Endothelial cell of umbilical vein (primary cell): ENCODE measurements at regions not wholly inside any gene's neighbourhood (a gene's known extent, or its start where the extent isn't known, plus 50 kb on each side); places are given as distances from the start of the nearest gene placed in this dataset.

Experiments
- BruUV-seq: library from RNA; stranded (reverse); fragments of 400-500 nt; replicated peaks from 2 replicates; lab custom pipeline; 2021; lab: Mats Ljungman, UMichigan
- CTCF ChIA-PET: fragments of 300-600, 350-600 bp; sonication (Branson Sonifier 250); formaldehyde crosslinking; loops from one replicate; lab custom pipeline; 2021; ENCODE audit warnings: antibody characterized with exemption, inconsistent platforms; lab: Charles Lee
- POLR2A ChIA-PET: fragments of 300-600, 350-600 bp; sonication (Branson Sonifier 250); formaldehyde crosslinking; loops from one replicate; lab custom pipeline; 2021; ENCODE audit warnings: antibody characterized with exemption, inconsistent platforms; lab: Charles Lee
- DNase-seq: peaks from one replicate; pipeline ENCODE4 v3.0.0-alpha.2; 2011; ENCODE audit warnings: low read depth, low spot score
- FAIRE-seq: peaks from 2 replicates; lab custom pipeline; 2011; peaks lifted over from hg19 to GRCh38; lab: Jason Lieb, UNC
- H2AFZ ChIP-seq: 2 replicates; pipeline ENCODE4 v1.6.0; 2012; ENCODE audit warnings: low read depth, low read length, control low read depth, inconsistent platforms
- H3K27ac ChIP-seq: 2 replicates; pipeline ENCODE4 v1.5.1; 2011; ENCODE audit warnings: low read depth, mild to moderate bottlenecking, control low read depth, low read length, moderate library complexity; ENCODE audit not compliant: insufficient read depth
- H3K27me3 ChIP-seq, 2 experiments: 2 replicates each; pipeline versions ENCODE4 v1.6.0 to v1.6.1; 2011; ENCODE audit warnings: low read length in 2 of 2, mixed read lengths in 1 of 2; ENCODE audit not compliant: control insufficient read depth in 2 of 2, insufficient read depth in 2 of 2
- H3K36me3 ChIP-seq, 2 experiments: 2 replicates in 1 of 2; 3 replicates in 1 of 2; pipeline ENCODE4 v1.5.1; 2011; ENCODE audit warnings: low read length in 2 of 2, mild to moderate bottlenecking in 1 of 2, moderate library complexity in 1 of 2; ENCODE audit not compliant: control insufficient read depth in 2 of 2, insufficient read depth in 2 of 2; ENCODE audit errors: extremely low read depth in 1 of 2
- H3K4me1 ChIP-seq: 3 replicates; pipeline ENCODE4 v1.5.1; 2011; ENCODE audit warnings: mild to moderate bottlenecking, low read length; ENCODE audit not compliant: control insufficient read depth, insufficient read depth; ENCODE audit errors: extremely low read depth
- H3K4me2 ChIP-seq: 2 replicates; pipeline ENCODE4 v1.6.1; 2011; ENCODE audit warnings: low read length, control low read depth, mixed read lengths; ENCODE audit not compliant: insufficient read depth
- H3K4me3 ChIP-seq, 3 experiments: fragments of 200-600 bp in 1 of 3; sonication (generic), shearing (Covaris generic) in 1 of 3; replicated peaks in 1 of 3; 2 replicates each; pipeline ENCODE4 v1.5.1; 2011 to 2016; ENCODE audit warnings: control low read depth in 3 of 3, low read length in 3 of 3, mild to moderate bottlenecking in 2 of 3, inconsistent platforms in 1 of 3, low read depth in 1 of 3, moderate library complexity in 1 of 3; ENCODE audit not compliant: insufficient read depth in 1 of 3
- H3K79me2 ChIP-seq: 2 replicates; pipeline ENCODE4 v1.6.0; 2012; ENCODE audit warnings: low read length, inconsistent platforms; ENCODE audit not compliant: control insufficient read depth, insufficient read depth
- H3K9ac ChIP-seq: replicated peaks from 2 replicates; pipeline ENCODE3; 2011; ENCODE audit warnings: low read length, control low read depth; ENCODE audit not compliant: insufficient read depth; ENCODE audit errors: extremely low read depth
- H3K9me1 ChIP-seq: replicated peaks from 3 replicates; pipeline ENCODE4 v1.6.0; 2011; ENCODE audit warnings: mild to moderate bottlenecking, low read length; ENCODE audit not compliant: control insufficient read depth, insufficient read depth; ENCODE audit errors: extremely low read depth
- H3K9me3 ChIP-seq: replicated peaks from 2 replicates; pipeline ENCODE4 v1.5.1; 2012; ENCODE audit warnings: low read length, inconsistent platforms; ENCODE audit not compliant: control insufficient read depth, insufficient read depth
- H4K20me1 ChIP-seq: replicated peaks from 2 replicates; pipeline ENCODE3; 2011; ENCODE audit warnings: mild to moderate bottlenecking, low read length; ENCODE audit not compliant: control insufficient read depth, insufficient read depth; ENCODE audit errors: extremely low read depth
- CTCF ChIP-seq, 2 donors: IDR thresholded peaks; 1 replicate in 1 of 2; 2 replicates in 1 of 2; pipeline ENCODE4 v1.5.1; 2011; ENCODE audit warnings: low read length in 2 of 2, mild to moderate bottlenecking in 2 of 2, moderate library complexity in 2 of 2, control low read depth in 1 of 2, inconsistent platforms in 1 of 2, low read depth in 1 of 2; ENCODE audit not compliant: insufficient read depth in 1 of 2; ENCODE audit errors: extremely low read depth in 1 of 2
- EZH2 ChIP-seq: IDR thresholded peaks from 2 replicates; pipeline ENCODE4 v1.6.1; 2012; ENCODE audit warnings: borderline replicate concordance, low read depth, mild to moderate bottlenecking, moderate library complexity, low read length, inconsistent platforms; ENCODE audit not compliant: severe bottlenecking
- FOS ChIP-seq: IDR thresholded peaks from 2 replicates; pipeline ENCODE4 v1.6.1; 2011; ENCODE audit warnings: mild to moderate bottlenecking, low read length, moderate library complexity, borderline replicate concordance; ENCODE audit not compliant: insufficient read depth
- GATA2 ChIP-seq: IDR thresholded peaks from 2 replicates; pipeline ENCODE4 v1.7.0; 2011; ENCODE audit warnings: low read depth, mild to moderate bottlenecking, moderate library complexity, mixed read lengths, low read length; ENCODE audit not compliant: insufficient read length, insufficient read depth
- MAX ChIP-seq: IDR thresholded peaks from 2 replicates; pipeline ENCODE4 v1.6.1; 2011; ENCODE audit not compliant: insufficient read depth, insufficient read length
- MYC ChIP-seq: IDR thresholded peaks from one replicate; pipeline ENCODE4 v1.6.1; 2011; ENCODE audit warnings: mild to moderate bottlenecking, low read depth, low read length
- POLR2A ChIP-seq: IDR thresholded peaks from 2 replicates; pipeline ENCODE4 v1.6.1; 2012; ENCODE audit warnings: low read depth, mild to moderate bottlenecking, control low read depth, low read length
- POLR2AphosphoS5 ChIP-seq: IDR thresholded peaks from 2 replicates; pipeline ENCODE4 v1.6.1; 2012; ENCODE audit warnings: low read depth, mild to moderate bottlenecking, control low read depth, low read length, moderate library complexity; ENCODE audit not compliant: insufficient read depth
- dilution Hi-C: fragments of 300-500 bp; cut with MboI; formaldehyde crosslinking; loops from one replicate; pipeline ENCODE4 v1.15.0; 2019; ENCODE audit warnings: low sequenced_read_pairs; ENCODE audit not compliant: extremely low pct_ligation_motif_present
- intact Hi-C: fragments of 100-400 bp; cut with micrococcal nuclease; formaldehyde crosslinking; loops from one replicate; pipeline ENCODE4 v1.10.0; 2022

- BruUV-seq: no TSS peak
- CTCF ChIA-PET: no interaction called here
Measured at GRCh38 chr20:22055981-22056380, 350.5 kb downstream of the PAX1 start.

More at GRCh38 chr20:22055981-22056380, 350.5 kb downstream of the PAX1 start:
- no peak overlapping the region for H3K4me3 ChIP-seq
- H3K27me3 ChIP-seq: no peaks in the 10 kb centered on the region
- POLR2A ChIA-PET: no interaction called here
- H2AFZ ChIP-seq: no peak overlapping the region
- H3K27ac ChIP-seq: no peak overlapping the region
- dilution Hi-C loops (no loop called here), intact Hi-C loops (no loop called here)
- no peak for TF ChIP-seq CTCF (IDR thresholded peaks at IDR 0.05; ENCODE audit: extremely low read depth in 1 of 2, insufficient read depth in 1 of 2, low read depth in 1 of 2, low read length in 2 of 2)
- TF ChIP-seq POLR2A: no peak
- no peak for TF ChIP-seq MAX
- TF ChIP-seq MYC: no peak
- no peak for TF ChIP-seq GATA2
- TF ChIP-seq FOS: no peak
- TF ChIP-seq EZH2: no peak
- TF ChIP-seq POLR2AphosphoS5: no peak
- no peaks in the 10 kb centered on the region for H3K79me2 ChIP-seq
- no peak for FAIRE-seq
- no peak overlapping the region for H3K9ac ChIP-seq
- no peak for DNase-seq
- no peaks in the 10 kb centered on the region for H4K20me1 ChIP-seq
- H3K9me3 ChIP-seq: peaks cover 2% of the 10 kb centered on the region
- H3K9me1 ChIP-seq: no peaks in the 10 kb centered on the region
- no peak overlapping the region for H3K4me2 ChIP-seq
- no peaks in the 10 kb centered on the region for H3K36me3 ChIP-seq
- H3K4me1 ChIP-seq: no peaks in the 10 kb centered on the region
